ENCODE measurements at regions not wholly inside any gene's neighbourhood (a gene's known extent, or its start where the extent isn't known, plus 50 kb on each side); places are given as distances from the start of the nearest gene placed in this dataset.

DNA sequence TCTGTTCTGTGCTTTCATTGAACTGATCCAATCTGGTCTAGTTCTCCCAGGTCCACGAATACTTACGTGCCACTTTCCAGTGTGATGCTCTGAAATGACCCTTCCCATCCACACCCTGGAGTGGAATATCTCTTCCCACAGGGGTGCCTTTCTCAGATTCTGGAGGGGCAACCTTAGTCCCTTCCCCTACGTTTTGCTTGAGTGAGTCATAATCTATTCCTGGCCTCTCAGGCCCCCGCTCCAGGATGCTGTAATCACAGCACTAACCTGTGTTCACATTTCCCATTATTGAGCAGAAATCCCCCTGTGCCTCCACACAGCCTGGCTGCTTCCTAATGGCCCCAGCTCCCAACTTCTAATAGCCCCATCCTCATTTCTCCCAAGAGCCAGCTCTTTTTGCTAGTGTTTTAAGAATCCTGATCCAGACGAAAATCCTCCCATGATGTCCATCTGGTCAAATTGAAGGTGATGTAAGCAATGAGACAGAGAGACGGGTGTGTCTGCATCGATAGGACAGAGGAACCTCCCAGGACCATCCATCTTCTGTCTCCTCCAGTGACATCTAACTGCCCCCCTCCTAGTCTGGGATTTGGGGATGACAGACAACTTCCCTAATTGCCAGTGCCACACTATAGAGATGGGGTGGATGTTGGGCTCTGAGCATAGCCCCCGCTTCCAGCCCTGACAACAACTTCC is 164.0 kb upstream of the MAF start:
- TF ChIP-seq, protein P1, sequence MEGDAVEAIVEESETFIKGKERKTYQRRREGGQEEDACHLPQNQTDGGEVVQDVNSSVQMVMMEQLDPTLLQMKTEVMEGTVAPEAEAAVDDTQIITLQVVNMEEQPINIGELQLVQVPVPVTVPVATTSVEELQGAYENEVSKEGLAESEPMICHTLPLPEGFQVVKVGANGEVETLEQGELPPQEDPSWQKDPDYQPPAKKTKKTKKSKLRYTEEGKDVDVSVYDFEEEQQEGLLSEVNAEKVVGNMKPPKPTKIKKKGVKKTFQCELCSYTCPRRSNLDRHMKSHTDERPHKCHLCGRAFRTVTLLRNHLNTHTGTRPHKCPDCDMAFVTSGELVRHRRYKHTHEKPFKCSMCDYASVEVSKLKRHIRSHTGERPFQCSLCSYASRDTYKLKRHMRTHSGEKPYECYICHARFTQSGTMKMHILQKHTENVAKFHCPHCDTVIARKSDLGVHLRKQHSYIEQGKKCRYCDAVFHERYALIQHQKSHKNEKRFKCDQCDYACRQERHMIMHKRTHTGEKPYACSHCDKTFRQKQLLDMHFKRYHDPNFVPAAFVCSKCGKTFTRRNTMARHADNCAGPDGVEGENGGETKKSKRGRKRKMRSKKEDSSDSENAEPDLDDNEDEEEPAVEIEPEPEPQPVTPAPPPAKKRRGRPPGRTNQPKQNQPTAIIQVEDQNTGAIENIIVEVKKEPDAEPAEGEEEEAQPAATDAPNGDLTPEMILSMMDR (IDR thresholded peaks at IDR 0.05): no peak
- no peak for TF ChIP-seq EP300 (IDR thresholded peaks at IDR 0.05)
